MCF 10A (cell line): ENCODE measurements at regions not wholly inside any gene's neighbourhood (a gene's known extent, or its start where the extent isn't known, plus 50 kb on each side); places are given as distances from the start of the nearest gene placed in this dataset.

Experiments
- BruUV-seq: library from RNA; stranded (reverse); fragments of 400-500 nt; replicated peaks from 2 replicates; lab custom pipeline; 2021; lab: Mats Ljungman, UMichigan
- CTCF ChIA-PET: fragments of 300-600 bp; sonication (Branson Sonifier 250); formaldehyde crosslinking; extraction: SDS; loops from one replicate; lab custom pipeline; 2021; ENCODE audit warnings: antibody characterized with exemption, inconsistent platforms; lab: Yijun Ruan, JAX
- POLR2A ChIA-PET: fragments of 300-600, 350-650 bp; sonication (Branson Sonifier 250); formaldehyde crosslinking; extraction: SDS; loops from one replicate; lab custom pipeline; 2020; ENCODE audit warnings: antibody characterized with exemption, inconsistent platforms; lab: Yijun Ruan, JAX
- DNase-seq: peaks from one replicate; pipeline ENCODE4 v3.0.0-alpha.2; 2018; ENCODE audit not compliant: unreplicated experiment
- H3K27ac Mint-ChIP-seq: one replicate; pipeline ENCODE4 v1.8.0; 2022; ENCODE audit warnings: mild to moderate bottlenecking, low read depth, mixed read lengths; ENCODE audit not compliant: unreplicated experiment
- H3K27me3 Mint-ChIP-seq: one replicate; pipeline ENCODE4 v1.8.0; 2022; ENCODE audit warnings: mixed read lengths; ENCODE audit not compliant: insufficient read depth, unreplicated experiment
- H3K36me3 Mint-ChIP-seq: one replicate; pipeline ENCODE4 v1.8.0; 2022; ENCODE audit warnings: mild to moderate bottlenecking, moderate library complexity, mixed read lengths; ENCODE audit not compliant: insufficient read depth, unreplicated experiment
- H3K4me1 Mint-ChIP-seq: one replicate; pipeline ENCODE4 v1.8.0; 2022; ENCODE audit warnings: mixed read lengths; ENCODE audit not compliant: insufficient read depth, unreplicated experiment
- H3K4me3 Mint-ChIP-seq: one replicate; pipeline ENCODE4 v1.8.0; 2022; ENCODE audit warnings: mild to moderate bottlenecking, moderate library complexity, mixed read lengths; ENCODE audit not compliant: unreplicated experiment
- H3K9me3 Mint-ChIP-seq: one replicate; pipeline ENCODE4 v1.8.0; 2022; ENCODE audit warnings: mixed read lengths; ENCODE audit not compliant: unreplicated experiment
- CTCF ChIP-seq: fragments of 200-600 bp; IDR thresholded peaks from one replicate; pipeline ENCODE4 v1.8.0; 2022; ENCODE audit warnings: antibody characterized with exemption, mild to moderate bottlenecking; ENCODE audit not compliant: unreplicated experiment
- intact Hi-C: fragments of 100-400 bp; cut with micrococcal nuclease; formaldehyde crosslinking; loops from 2 replicates; pipeline ENCODE4 v1.14.1; 2022

- intact Hi-C loops: no loop called here
- no peaks in the 10 kb centered on the region for H3K4me1 Mint-ChIP-seq
- H3K27ac Mint-ChIP-seq: no peak overlapping the region
- POLR2A ChIA-PET: no interaction called here
- H3K4me3 Mint-ChIP-seq: no peak overlapping the region
- DNase-seq: no peak
- H3K9me3 Mint-ChIP-seq: no peaks in the 10 kb centered on the region
- peaks cover 74% of the 10 kb centered on the region for H3K27me3 Mint-ChIP-seq
- TF ChIP-seq CTCF: no peak
- no peaks in the 10 kb centered on the region for H3K36me3 Mint-ChIP-seq
- CTCF ChIA-PET: no interaction called here
- BruUV-seq: no TSS peak
Observed at GRCh38 chr6:97626671-97627441, 343.8 kb upstream of the MMS22L start.

- POLR2A ChIA-PET: no interaction called here
- Mint-ChIP-seq H3K27ac (no peak overlapping the region), H3K4me3 (no peak overlapping the region), H3K9me3 (no peaks in the 10 kb centered on the region), H3K36me3 (no peaks in the 10 kb centered on the region), H3K27me3 (peaks cover 68% of the 10 kb centered on the region), H3K4me1 (no peaks in the 10 kb centered on the region)
- no peak for TF ChIP-seq CTCF
- intact Hi-C loops: no loop called here
- BruUV-seq: no TSS peak
- CTCF ChIA-PET: no interaction called here
- DNase-seq: no peak
Observed at GRCh38 chr6:97629180-97629579, 346.2 kb upstream of the MMS22L start.

DNA sequence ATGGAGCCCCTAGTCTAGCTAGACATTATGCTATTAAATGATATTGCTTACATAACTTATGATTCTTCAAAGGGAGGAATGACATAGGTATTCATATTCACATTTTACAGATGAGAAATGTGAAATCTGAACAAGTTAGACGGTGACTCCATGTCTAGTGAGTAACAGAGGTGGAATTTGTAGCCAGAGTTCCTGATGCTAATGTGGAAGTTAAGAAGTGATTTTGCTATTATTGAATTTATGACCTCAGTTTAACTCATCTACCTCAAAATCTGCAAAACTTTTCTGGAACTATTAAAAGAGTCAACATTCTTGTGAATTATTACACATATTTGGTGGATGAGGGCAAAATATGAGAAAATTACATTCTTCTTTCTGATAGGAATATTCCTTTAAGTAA is 347.6 kb upstream of the MMS22L start:
- H3K27ac Mint-ChIP-seq: no peak overlapping the region
- ChIA-PET POLR2A (no interaction called here), CTCF (interaction anchor here (0.6 kb wide), 1 partner anchor 85 kb away, joined by 3 read pairs; no protein-coding TSS in a partner anchor)
- no peak for DNase-seq
- intact Hi-C loops: no loop called here
- peaks cover 66% of the 10 kb centered on the region for H3K27me3 Mint-ChIP-seq
- no peak overlapping the region for H3K4me3 Mint-ChIP-seq
- no peaks in the 10 kb centered on the region for H3K36me3 Mint-ChIP-seq
- BruUV-seq: no TSS peak
- no peaks in the 10 kb centered on the region for H3K4me1 Mint-ChIP-seq
- H3K9me3 Mint-ChIP-seq: no peaks in the 10 kb centered on the region
- TF ChIP-seq CTCF: no peak

- POLR2A ChIA-PET: no interaction called here
- no peaks in the 10 kb centered on the region for H3K4me1 Mint-ChIP-seq
- no peak overlapping the region for H3K4me3 Mint-ChIP-seq
- no TSS peak for BruUV-seq
- no peak overlapping the region for H3K27ac Mint-ChIP-seq
- no peak for TF ChIP-seq CTCF
- H3K9me3 Mint-ChIP-seq: no peaks in the 10 kb centered on the region
- H3K36me3 Mint-ChIP-seq: no peaks in the 10 kb centered on the region
- H3K27me3 Mint-ChIP-seq: peaks cover 73% of the 10 kb centered on the region
- intact Hi-C loops: no loop called here
- CTCF ChIA-PET: interaction anchor here (0.6 kb wide), 1 partner anchor 916 kb away, joined by 3 read pairs; no protein-coding TSS in a partner anchor
- DNase-seq: no peak
Observed at GRCh38 chr6:97632341-97632740, 349.3 kb upstream of the MMS22L start.
